Bronchial epithelial cell (primary cell): ENCODE measurements at regions not wholly inside any gene's neighbourhood (a gene's known extent, or its start where the extent isn't known, plus 50 kb on each side); places are given as distances from the start of the nearest gene placed in this dataset.

Source experiments
- DNase-seq: peaks from one replicate; pipeline ENCODE4 v3.0.0-alpha.2; 2010; ENCODE audit warnings: low read depth
- FAIRE-seq: peaks from 2 replicates; lab custom pipeline; 2011; peaks lifted over from hg19 to GRCh38; lab: Jason Lieb, UNC
- H3K27me3 ChIP-seq: 2 replicates; pipeline ENCODE4 v1.5.1; 2011; ENCODE audit warnings: low read length; ENCODE audit not compliant: control insufficient read depth, insufficient read depth
- H3K36me3 ChIP-seq: 2 replicates; pipeline ENCODE4 v1.5.1; 2011; ENCODE audit warnings: low read length; ENCODE audit not compliant: control insufficient read depth, insufficient read depth
- H3K4me3 ChIP-seq: 2 replicates; pipeline ENCODE4 v1.5.1; 2011; ENCODE audit warnings: mild to moderate bottlenecking, low read depth, low read length, control low read depth
- CTCF ChIP-seq: IDR thresholded peaks from 2 replicates; pipeline ENCODE4 v1.5.1; 2011; ENCODE audit warnings: mild to moderate bottlenecking, moderate library complexity, low read length, control low read depth, inconsistent platforms; ENCODE audit not compliant: insufficient read depth, severe bottlenecking

DNA sequence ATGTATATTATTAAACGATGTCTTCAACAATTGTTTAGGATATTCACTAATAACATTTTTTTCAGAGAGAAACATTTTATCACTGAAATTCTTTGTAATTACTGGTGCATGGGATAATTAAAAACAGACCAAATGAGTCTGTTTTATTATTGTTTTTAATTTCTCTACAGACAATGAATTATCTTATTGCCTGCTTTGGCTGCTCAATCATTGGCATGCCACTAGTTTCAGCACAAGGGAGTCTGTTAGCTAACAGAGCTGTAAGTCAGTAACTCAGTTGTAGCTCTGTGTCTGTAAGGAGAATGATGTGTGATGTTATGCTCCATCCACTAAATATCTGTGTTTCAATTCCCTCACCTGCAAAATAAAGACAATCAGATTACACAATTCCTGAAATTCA, 443.9 kb downstream of the PRR16 start:
- no peak for TF ChIP-seq CTCF
- DNase-seq: no peak
- H3K27me3 ChIP-seq: no peaks in the 10 kb centered on the region
- H3K4me3 ChIP-seq: no peak overlapping the region
- FAIRE-seq: no peak
- no peaks in the 10 kb centered on the region for H3K36me3 ChIP-seq

- TF ChIP-seq CTCF: no peak
- DNase-seq (no peak), FAIRE-seq (no peak)
- Histone ChIP-seq H3K36me3 (no peaks in the 10 kb centered on the region), H3K4me3 (no peak overlapping the region), H3K27me3 (no peaks in the 10 kb centered on the region)
These were observed 446.5 kb downstream of the PRR16 start for GRCh38 chr5:120910629-120911028.

DNA sequence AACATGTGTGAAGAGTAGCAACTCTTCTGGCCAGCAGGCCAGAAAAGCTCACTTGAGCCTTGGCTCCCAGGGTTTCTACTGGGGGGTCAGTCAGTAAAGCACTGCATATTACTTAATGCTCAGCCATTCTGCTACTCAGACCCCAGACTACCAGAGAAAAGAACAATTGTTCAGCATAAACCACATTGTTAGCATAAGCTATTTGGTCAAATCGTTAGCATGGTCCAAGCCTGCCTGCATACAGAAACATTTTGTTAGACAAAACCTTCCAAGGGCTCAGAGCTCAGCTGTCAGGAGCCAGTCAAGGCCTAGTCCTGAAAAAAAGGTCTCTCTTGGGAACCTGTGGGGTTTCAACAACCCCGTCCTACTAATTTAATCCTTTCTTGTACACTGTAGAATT, 449.3 kb downstream of the PRR16 start:
- FAIRE-seq: no peak
- Histone ChIP-seq H3K36me3 (no peaks in the 10 kb centered on the region), H3K27me3 (no peaks in the 10 kb centered on the region), H3K4me3 (no peak overlapping the region)
- no peak for DNase-seq
- no peak for TF ChIP-seq CTCF

DNA sequence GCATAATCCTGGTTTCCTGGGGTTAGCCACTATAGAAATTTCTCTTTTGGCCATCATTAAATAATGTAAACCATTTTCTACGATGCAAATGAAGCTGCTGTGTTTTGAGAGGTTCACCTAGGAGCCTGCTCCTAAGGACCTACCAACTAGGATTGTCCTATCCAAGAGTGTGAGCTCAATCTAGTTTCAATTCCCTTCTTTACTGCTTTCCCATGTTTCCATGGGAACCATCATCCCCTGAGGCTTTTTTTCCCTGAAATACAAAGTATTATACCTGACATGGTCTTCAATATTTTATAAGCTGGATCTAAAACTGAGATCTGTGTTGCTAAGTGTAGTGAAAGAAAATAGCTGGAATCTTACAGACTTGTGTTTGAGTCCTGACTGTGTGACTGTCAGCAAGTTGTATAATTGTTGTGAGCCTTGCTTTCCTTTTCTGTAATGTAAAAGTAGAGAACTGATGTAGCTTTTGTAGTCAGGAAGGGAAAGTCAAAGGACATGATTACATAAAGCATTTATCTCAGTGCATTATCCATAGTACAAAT, 453.2 kb downstream of the PRR16 start:
- DNase-seq: no peak
- Histone ChIP-seq H3K27me3 (no peaks in the 10 kb centered on the region), H3K36me3 (no peaks in the 10 kb centered on the region), H3K4me3 (no peak overlapping the region)
- no peak for FAIRE-seq
- no peak for TF ChIP-seq CTCF

GRCh38 chr5:120919017-120919416, 454.9 kb downstream of the PRR16 start:
- Histone ChIP-seq H3K27me3 (no peaks in the 10 kb centered on the region), H3K4me3 (no peak overlapping the region), H3K36me3 (no peaks in the 10 kb centered on the region)
- DNase-seq (no peak), FAIRE-seq (no peak)
- no peak for TF ChIP-seq CTCF

- no peak for FAIRE-seq
- Histone ChIP-seq H3K27me3 (no peaks in the 10 kb centered on the region), H3K4me3 (no peak overlapping the region), H3K36me3 (no peaks in the 10 kb centered on the region)
- DNase-seq: no peak
- TF ChIP-seq CTCF: no peak
These were observed 458.9 kb downstream of the PRR16 start for GRCh38 chr5:120923026-120923425.
